ENCODE measurements at regions not wholly inside any gene's neighbourhood (a gene's known extent, or its start where the extent isn't known, plus 50 kb on each side); places are given as distances from the start of the nearest gene placed in this dataset.

DNA sequence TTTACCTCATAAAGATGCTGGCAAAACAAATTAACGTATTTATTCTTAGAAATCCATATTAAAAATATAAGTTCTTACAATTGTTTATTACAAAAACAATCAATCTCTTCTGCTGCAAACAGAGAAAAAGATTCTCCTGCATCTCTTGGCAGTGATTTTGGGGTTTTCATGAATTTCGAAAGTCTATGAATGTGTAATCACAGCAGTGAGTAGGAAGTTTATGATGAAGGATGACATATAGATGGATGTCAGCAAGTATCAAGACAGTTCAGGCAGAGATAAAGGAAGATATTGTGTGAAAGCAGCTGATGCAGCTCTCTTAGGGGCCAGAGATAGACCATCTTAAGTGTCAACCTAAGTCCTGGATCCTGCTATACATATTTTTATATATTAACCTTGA is 196.9 kb upstream of the BANK1 start:
- no peak for DNase-seq (ENCODE audit: low read depth, low spot score)

- DNase-seq (ENCODE audit: low read depth, low spot score) = no peak
These were observed 206.2 kb upstream of the BANK1 start for GRCh38 chr4:101584306-101584705.

- no peak for DNase-seq (ENCODE audit: low read depth, low spot score)
These were observed 215.8 kb upstream of the PPP3CA start for GRCh38 chr4:101563126-101563525.

DNA sequence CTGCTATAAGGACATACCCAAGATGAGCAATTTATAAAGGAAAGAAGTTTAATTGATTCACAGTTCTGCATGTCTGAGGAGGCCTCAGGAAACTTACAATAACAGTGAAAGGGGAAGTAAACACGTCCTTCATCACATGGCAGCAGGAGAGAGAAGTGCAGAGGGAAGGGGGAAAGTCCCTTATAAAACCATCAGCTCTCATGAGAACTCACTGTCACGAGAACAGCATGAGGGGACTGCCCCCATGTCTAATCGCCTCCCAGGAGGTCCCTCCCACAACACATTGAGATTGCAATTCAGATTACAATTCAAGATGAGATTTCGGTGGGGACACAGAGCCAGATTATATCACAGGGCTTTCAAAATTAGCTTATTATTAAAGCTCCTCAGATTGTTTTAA is 209.5 kb upstream of the PPP3CA start:
- DNase-seq (ENCODE audit: low read depth, low spot score) = no peak

DNA sequence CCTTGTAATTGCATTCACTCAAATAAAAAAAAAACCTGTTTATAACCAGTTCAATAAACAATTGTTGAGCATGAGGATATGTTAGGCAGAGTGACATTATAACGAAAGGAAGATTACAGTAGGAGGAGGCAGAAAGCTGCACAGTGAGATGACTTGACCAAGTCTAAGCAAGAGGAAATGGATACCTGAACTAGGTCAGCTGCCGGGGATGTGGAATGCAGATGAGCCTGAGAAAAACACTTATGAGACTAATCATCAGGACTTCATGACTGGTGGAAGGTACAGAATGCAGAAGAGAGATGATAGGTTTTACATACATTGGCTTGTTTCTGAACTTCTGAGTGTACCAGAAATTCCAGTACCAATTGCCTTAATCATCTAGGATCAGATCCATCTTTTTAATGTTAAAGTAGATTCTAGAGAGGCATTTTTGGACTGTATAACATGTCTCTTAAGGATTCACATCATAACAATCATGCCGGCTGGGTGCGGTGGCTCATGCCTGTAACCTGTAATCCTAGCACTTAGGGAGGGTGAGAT is 208.1 kb upstream of the PPP3CA start:
- DNase-seq (ENCODE audit: low read depth, low spot score) = no peak

- no peak for DNase-seq (ENCODE audit: low read depth, low spot score)
These were observed 193.0 kb upstream of the PPP3CA start for GRCh38 chr4:101540336-101540735.

DNA sequence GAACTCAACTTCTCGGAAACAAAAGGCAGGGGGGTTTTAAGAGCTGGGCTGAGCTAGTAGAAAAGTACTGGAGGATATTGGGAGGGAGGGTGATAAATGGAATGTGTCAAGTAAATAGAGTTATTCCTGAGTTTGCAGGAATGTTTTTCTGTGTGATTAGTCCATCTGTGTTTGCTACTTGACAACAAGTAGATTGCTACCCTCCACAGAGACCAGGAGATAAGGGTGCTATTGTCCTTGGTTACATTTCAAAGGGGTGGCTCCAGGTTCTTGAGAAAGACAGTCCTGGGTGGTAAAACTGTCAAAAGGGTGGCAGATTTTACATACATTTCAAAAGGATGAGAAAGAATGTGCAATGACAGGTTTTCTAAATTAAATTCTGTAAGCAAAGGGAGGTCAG is 181.2 kb upstream of the PPP3CA start:
- DNase-seq (ENCODE audit: low read depth, low spot score) = peak; percentile 60

GRCh38 chr4:101527188-101527587 is 179.9 kb upstream of the PPP3CA start:
- no peak for DNase-seq (ENCODE audit: low read depth, low spot score)

DNA sequence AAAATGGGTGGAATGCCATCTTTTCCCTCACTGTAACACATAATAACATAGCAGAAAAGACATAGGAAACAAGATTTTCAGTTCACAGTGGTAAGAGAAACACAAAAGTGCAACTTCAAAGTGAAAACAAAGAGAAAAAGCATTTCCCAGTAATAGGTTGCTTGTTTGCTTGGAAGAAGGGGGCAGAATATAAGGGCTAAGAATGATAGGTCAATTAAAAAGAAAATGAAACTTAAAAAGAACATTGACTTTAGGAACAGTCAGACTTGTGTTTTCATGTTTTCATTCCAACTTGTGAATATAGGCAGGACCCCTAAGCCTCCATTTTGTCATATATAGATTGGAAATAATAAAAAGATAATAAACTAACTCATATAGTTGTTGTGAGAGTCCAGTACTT is 168.2 kb upstream of the PPP3CA start:
- no peak for DNase-seq (ENCODE audit: low read depth, low spot score)

- DNase-seq (ENCODE audit: low read depth, low spot score) = no peak
These were observed 167.8 kb upstream of the PPP3CA start for GRCh38 chr4:101515099-101515498.

- no peak for DNase-seq (ENCODE audit: low read depth, low spot score)
These were observed 165.1 kb upstream of the PPP3CA start for GRCh38 chr4:101512416-101512815.

DNA sequence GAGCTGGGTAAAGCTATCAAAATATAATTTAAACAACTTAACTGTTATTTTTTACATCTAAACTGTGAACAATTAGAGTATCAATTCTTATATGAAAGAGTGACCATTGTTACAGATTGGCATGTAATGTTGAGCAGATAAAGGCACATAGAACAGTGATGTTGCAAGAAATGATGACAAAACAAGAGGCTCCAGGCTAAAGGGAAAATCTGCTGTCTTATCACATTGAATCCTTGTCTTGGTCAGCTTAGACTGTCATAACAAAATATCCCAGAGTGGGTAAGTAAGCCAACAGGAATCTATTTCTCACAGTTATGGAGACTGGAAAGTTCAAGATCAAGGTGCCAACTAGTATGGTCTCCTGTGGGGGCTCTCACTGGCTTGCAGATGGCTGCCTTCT is 154.1 kb upstream of the PPP3CA start:
- DNase-seq (ENCODE audit: low read depth, low spot score) = no peak

- DNase-seq (ENCODE audit: low read depth, low spot score) = no peak
These were observed 153.4 kb upstream of the PPP3CA start for GRCh38 chr4:101500742-101501141.

DNA sequence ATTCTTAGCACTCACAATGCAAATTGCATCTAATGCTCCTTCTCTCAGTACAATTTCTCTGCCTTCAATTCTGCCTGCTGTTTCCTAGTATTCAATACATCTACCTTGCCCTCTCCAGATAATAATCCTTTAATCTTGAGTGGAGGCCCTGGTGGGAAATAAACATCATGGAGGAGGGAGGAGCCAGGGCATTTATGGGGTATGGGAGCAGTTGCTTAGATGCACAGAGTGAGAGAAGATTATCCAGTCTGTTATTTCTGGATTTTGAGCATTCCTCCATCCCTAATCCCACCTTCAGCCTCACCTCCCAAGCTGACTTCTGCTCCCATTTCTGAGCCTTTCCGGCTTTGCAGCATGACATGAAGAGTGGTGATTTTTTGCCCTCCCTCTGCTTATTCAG is 127.9 kb upstream of the PPP3CA start:
- DNase-seq (ENCODE audit: low read depth, low spot score) = no peak

GRCh38 chr4:101471201-101471600 is 123.9 kb upstream of the PPP3CA start:
- no peak for DNase-seq (ENCODE audit: low read depth, low spot score)

- peak; percentile 40 for DNase-seq (ENCODE audit: low read depth, low spot score)
These were observed 117.3 kb upstream of the PPP3CA start for GRCh38 chr4:101464596-101464995.

- DNase-seq (ENCODE audit: low read depth, low spot score) = peak; percentile 6
These were observed 111.6 kb upstream of the PPP3CA start for GRCh38 chr4:101458914-101459313.

DNA sequence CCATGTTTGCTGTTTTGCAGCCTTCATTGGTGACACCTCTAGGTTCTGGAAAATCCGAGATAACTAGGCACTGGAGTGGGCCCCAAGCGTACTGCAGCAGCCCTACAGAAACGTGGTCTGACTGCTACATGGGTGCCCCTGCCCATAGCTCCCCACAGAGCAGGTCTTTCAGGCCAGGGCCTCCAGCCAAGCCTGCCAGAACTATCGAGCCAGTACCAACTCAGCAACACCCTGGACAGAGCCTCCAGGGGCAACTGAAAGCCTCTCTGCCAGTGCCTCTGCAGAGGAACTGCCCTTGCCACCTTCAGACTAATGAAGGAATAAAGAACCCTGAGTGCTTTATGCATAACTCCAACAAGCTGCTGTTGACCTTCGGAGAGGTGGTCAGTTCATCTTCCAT is 111.1 kb upstream of the PPP3CA start:
- no peak for DNase-seq (ENCODE audit: low read depth, low spot score)

DNA sequence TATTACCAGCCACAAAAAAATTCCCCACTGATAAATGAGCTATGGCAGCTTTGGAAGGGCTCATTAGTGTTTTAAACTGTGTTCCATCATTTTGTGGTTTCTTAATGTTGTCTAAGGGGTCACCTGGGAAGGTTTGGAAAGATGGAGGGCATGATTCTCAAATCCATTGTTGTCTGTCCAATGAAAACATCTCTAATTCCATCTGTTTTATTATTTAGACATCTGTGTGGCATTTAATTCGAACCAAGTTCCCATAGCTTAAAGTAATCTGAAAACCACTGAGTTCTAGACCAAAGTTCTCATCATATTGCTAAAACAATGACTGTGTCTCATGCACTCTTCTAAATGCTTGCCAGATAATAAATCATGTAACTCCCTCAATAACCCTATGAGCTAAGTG is 103.8 kb upstream of the PPP3CA start:
- no peak for DNase-seq (ENCODE audit: low read depth, low spot score)

GRCh38 chr4:101441446-101441845 is 94.1 kb upstream of the PPP3CA start:
- no peak for DNase-seq (ENCODE audit: low read depth, low spot score)

DNA sequence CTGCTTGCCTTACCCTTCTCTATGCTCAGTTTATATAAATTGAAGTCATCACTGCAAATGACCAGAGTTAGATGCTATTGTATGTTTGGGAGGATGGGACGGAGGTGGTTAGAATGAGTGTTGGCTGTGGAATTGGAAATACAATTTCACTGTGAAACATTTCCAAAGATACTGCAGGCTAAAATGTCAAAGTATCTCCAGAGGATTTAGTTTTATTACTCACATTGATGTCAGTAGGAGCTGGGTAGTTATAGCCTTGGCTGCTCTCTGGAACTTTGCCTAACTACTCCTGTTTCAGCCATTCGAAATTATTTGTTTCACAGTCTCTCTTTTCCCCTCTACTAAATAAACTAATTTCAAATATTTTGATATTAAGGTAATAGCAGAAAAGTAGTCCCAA is 92.6 kb upstream of the PPP3CA start:
- no peak for DNase-seq (ENCODE audit: low read depth, low spot score)

GRCh38 chr4:101421386-101421785 is 74.1 kb upstream of the PPP3CA start:
- no peak for DNase-seq (ENCODE audit: low read depth, low spot score)

- no peak for DNase-seq (ENCODE audit: low read depth, low spot score)
These were observed 73.3 kb upstream of the PPP3CA start for GRCh38 chr4:101420661-101421060.

DNA sequence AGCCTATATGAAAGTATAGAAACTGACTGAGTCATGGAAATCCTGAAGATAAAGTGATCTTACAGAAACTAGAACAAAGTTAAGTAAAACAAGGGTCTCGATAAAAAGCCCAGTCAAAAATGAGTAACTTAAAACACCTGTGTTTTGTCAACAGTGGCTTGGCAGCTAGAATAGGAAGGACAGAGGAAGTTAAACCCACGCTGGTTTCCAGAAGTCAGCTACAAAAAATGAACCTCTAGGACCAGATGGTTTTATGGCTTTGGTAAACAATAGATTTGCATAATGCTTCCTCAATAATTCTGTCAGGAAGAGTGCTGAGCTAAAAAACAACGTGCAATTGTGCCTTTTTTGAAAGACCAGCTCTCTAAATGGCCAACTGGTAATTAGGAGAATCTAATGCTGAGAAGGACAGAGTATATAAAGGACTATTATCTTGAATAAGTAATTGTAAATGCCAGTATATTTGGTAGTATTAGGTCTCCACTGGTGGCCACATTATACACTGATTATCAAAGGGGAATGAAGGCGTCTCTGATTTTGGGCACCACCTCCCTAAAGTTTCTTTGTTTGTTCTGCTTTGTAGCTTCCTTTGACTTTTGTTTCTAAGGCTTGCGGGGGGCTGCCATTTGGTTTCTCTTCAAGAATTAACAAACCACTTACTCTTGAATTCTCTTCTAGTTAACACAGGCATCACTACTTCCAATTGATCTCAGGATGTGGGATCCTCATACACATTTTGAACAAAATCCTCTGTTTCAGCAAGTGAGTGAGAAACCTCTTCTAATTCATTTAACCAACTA is 72.2 kb upstream of the PPP3CA start:
- peak; percentile 14 for DNase-seq (ENCODE audit: low read depth, low spot score)
